ENCODE measurements at regions not wholly inside any gene's neighbourhood (a gene's known extent, or its start where the extent isn't known, plus 50 kb on each side); places are given as distances from the start of the nearest gene placed in this dataset.

- no peak for DNase-seq
Measured at GRCh38 chr16:88292007-88292970, 90.5 kb upstream of the ZNF469 start.

- DNase-seq, result no peak
Measured at GRCh38 chr16:88293097-88293496, 89.7 kb upstream of the ZNF469 start.

- DNase-seq, result no peak
Measured at GRCh38 chr16:88295671-88296436, 86.9 kb upstream of the ZNF469 start.

- no peak for DNase-seq
Measured at GRCh38 chr16:88296437-88297177, 86.2 kb upstream of the ZNF469 start.

- no peak for DNase-seq
Measured at GRCh38 chr16:88297178-88297720, 85.5 kb upstream of the ZNF469 start.

GRCh38 chr16:88298181-88298832 lies 84.5 kb upstream of the ZNF469 start:
- DNase-seq, result no peak

- DNase-seq, result no peak
Measured at GRCh38 chr16:88298833-88299745, 83.7 kb upstream of the ZNF469 start.

GRCh38 chr16:88299751-88300462 lies 82.9 kb upstream of the ZNF469 start:
- no peak for DNase-seq

GRCh38 chr16:88300463-88300835 lies 82.3 kb upstream of the ZNF469 start:
- DNase-seq, result no peak

- no peak for DNase-seq
Measured at GRCh38 chr16:88301431-88301830, 81.3 kb upstream of the ZNF469 start.

- no peak for DNase-seq
Measured at GRCh38 chr16:88301886-88302285, 80.9 kb upstream of the ZNF469 start.

GRCh38 chr16:88302666-88303065 lies 80.1 kb upstream of the ZNF469 start:
- DNase-seq, result no peak

- no peak for DNase-seq
Measured at GRCh38 chr16:88303405-88303804, 79.4 kb upstream of the ZNF469 start.

GRCh38 chr16:88303890-88304819 lies 78.6 kb upstream of the ZNF469 start:
- DNase-seq, result no peak

- no peak for DNase-seq
Measured at GRCh38 chr16:88305176-88305575, 77.6 kb upstream of the ZNF469 start.

GRCh38 chr16:88306411-88306810 lies 76.3 kb upstream of the ZNF469 start:
- no peak for DNase-seq

- DNase-seq, result no peak
Measured at GRCh38 chr16:88306860-88307545, 75.8 kb upstream of the ZNF469 start.

- DNase-seq, result no peak
Measured at GRCh38 chr16:88308441-88309173, 74.2 kb upstream of the ZNF469 start.
